ENCODE measurements at regions not wholly inside any gene's neighbourhood (a gene's known extent, or its start where the extent isn't known, plus 50 kb on each side); places are given as distances from the start of the nearest gene placed in this dataset.
"Not testable (repeated sequence)": the region's sequence is repeated elsewhere in the genome, so short reads cannot be mapped to it uniquely, and the experiment has no call there.

GRCh38 chr2:66017763-66018162 is 417.2 kb upstream of the MEIS1 start:
- no peak for DNase-seq

DNA sequence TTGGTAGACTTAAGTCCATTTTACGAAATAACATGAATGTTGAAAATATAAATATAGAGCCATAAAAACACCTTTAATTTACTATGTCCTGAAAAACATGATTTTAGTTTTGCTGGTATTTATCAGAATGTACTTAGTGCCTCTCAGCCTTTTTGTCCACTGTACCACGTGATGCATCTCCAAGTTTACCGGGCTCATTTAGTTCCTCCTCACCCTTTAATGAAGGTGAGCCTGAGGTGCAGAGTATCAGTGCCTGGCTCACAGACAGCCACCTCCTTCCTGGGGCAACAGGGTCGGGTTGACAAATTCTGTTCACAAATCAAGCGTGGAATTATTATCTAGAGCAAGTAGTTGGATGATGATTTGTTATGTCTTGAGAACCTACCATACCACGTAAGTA is 420.5 kb upstream of the MEIS1 start:
- no peak for DNase-seq

DNA sequence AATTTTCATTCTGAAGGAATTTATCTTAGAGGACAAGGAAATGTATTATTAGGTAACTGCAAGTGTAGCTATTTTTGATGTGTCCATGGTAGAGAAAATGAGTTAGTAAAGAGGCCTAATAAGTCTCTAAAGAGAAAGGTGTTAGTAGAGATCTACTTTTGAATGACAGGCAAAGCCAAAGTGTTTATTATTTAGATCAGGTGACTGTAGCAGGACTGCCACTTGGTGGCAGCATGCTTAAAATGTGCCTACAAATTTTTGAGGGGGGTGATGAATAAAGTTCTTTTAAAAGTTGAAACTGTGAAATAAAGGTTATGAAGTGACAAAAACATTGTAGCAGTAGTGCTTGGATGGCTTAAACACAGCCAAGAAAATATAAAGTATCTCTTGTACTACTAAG is 421.5 kb upstream of the MEIS1 start:
- DNase-seq: no peak

- DNase-seq: no peak
Observed at GRCh38 chr2:66003931-66004330, 431.0 kb upstream of the MEIS1 start.

GRCh38 chr2:66001538-66001937 is 433.4 kb upstream of the MEIS1 start:
- DNase-seq: no peak

- no peak for DNase-seq
Observed at GRCh38 chr2:66000901-66001300, 434.0 kb upstream of the MEIS1 start.

DNA sequence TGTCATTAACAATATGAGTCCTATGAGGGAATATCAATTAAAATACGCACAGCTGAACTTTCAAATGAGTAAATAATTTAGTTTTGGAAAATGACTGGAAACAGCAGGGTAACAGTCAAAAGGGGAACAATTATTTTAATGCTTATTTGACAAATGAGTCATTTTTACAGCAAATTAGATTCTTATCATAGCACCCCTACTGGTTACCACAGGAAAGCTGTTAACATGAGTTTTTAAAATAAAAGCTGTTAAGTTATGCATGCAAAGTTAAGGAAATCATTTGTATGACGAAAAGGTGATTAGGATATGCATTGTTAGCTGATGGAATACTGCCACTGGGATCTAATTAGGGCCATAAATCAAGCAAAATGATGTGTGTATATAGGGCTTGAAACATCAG is 435.1 kb upstream of the MEIS1 start:
- DNase-seq: no peak

DNA sequence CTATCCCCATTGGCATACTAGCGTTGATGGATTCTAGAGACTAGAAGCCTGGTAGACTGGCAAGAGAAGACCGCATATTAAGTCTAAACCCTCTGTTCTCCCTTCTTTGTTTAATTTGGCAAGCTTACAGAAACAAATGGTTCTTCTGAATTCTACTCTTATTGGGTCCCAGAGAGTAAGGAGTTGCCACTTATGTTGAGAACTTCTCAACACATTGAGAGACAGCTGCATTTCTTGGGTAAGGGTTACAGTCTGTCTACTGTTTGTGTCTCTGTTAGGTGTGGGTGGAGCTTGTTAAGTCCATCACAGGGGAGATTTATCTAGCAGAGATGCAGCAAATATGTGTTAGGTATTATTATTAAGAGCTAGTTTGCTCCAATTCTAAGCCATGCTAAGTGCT is 435.8 kb upstream of the MEIS1 start:
- no peak for DNase-seq

DNA sequence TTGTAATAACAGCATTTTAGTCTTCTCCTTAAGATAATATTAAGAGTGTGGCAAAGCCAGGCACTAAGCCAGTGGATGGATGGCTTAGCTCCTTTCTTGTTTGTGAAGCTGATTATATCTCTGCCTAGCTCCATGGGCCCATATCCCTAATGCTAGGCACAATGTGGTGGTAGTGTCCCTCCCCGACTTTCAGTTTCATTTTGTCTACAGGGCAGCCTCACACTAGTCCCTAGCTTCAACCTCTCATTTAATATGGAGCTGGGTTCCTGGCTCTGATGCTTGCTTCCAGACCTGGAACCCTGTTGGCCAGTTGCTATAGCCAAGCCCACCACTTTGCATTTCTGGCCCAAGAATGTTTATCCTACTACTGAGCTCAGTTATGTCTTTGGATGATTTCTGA is 437.0 kb upstream of the MEIS1 start:
- DNase-seq: no peak

DNA sequence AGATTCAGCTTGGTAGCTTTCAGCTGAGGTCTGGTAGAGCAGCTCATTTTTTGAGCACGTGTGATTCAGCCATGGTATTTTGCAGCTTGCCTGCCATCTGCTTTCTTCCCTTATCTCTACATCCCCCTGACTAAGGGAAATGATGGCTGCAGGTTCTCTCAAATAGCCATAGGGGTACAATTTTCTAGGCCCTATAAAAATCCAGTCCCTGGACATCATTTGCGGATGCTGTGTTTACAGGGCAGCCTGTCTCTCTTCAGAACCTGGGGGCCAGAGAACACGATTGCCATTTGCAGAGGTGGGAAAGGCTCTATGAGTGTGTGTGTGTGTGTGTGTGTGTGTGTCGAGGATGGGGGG is 442.7 kb upstream of the MEIS1 start:
- no peak for DNase-seq

DNA sequence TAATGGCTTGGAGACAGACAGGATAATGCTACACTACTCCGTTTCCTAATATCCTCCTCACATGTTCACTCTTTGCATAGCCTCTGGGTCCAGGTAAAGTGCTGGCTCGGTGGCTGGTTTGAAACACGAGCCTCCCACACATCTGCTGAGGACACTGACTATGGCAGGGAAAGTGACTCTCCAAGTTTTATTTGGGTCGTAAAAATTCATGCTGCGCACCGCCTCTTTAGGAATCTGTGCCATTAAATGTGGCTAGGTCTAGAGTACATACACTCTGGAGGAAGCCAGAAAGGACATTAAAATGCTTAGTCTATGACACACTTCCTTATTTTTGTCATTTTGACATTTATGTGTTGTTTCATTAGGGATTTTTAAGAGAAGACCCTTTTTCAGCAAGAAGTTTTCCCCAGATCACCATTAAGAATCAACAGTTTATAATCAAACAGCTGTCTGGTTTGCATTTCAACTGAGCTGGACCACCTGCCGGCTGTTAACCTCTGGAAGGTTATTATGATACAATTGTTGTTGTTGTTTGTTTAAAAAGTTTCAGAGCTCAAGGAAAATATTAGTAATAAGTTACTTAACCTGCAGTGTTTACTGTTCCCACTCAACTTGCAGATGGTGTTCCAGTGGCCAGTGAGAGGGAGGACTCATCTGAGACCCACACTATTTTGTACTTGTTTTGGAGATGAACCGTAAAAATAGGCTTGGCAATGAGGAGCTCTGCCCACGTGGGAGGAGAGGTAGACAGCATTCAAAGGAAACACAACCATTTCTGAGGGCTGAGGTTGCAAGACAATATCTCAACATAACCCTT is 443.3 kb upstream of the MEIS1 start:
- DNase-seq: no peak

GRCh38 chr2:65985986-65986385 is 448.9 kb upstream of the MEIS1 start:
- no peak for DNase-seq

DNA sequence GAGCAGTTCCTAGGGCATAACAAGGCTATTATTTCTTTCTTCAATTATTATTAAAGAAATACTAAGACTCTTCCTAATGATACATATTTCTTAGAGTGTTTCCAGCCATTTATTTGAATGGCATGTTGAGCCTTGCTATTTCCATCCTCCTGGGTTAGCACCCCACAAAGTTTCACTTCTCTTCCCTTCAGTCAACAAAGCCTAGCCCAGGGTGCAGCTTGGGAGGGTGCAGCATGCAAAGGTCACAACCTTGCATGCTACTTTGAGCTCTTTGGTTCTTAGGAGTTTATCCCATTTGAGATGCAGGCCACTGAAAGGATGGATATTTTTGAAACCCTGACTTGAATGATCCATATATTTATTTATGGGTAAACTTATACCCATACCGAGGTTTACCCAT is 454.4 kb upstream of the MEIS1 start:
- no peak for DNase-seq

DNA sequence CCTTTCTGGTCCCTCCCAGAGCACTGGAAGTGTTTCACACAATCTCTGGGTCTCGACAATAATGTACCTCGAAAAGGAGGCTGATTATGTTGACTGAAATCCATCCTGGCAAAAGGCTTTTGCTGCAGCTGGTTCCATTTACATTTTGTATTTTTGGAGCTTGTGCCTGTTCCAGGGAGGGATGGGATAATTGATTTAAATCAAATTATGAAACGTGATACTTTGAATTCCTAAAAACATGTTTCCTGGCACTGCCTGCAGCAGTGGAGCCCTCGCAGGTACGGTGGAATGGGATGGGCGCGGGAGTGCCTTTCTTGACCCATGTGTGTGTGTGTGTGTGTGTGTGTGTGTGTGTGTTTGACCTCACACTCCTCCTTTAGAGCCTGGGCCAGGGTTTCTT is 455.5 kb upstream of the MEIS1 start:
- DNase-seq: no peak

DNA sequence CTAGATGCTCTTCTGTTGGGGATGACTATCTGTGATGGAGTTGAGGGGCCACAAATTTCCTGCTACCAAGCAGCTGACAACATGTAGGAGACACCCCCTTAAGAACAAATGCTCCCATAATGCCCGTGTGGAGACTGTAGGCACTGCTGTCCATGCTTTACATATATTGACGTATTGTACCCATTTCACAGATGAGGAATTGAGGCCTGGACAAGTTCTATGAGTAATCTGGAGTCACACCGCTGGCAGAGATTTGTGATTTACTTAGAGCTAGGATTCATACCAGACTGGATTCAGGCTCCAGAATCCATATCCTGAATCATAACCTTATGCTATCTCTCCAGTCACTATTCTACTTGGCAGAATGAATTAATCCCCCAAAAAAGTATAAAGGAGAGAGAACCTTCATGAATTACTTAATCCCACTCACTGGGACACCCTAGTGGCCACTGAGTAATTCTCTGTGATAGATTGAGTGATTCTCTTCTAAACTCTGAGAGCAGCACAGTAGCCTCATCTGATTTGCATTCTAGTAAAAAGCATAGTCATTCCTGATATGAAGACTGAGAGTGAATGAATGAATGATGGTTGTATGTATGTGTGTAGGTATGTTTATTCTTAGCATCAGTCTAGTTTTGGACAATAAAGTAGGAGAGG is 460.7 kb upstream of the MEIS1 start:
- DNase-seq: no peak

- DNase-seq: no peak
Observed at GRCh38 chr2:65969161-65969560, 465.8 kb upstream of the MEIS1 start.

GRCh38 chr2:65963303-65963702 is 471.6 kb upstream of the MEIS1 start:
- not testable (repeated sequence) for DNase-seq

DNA sequence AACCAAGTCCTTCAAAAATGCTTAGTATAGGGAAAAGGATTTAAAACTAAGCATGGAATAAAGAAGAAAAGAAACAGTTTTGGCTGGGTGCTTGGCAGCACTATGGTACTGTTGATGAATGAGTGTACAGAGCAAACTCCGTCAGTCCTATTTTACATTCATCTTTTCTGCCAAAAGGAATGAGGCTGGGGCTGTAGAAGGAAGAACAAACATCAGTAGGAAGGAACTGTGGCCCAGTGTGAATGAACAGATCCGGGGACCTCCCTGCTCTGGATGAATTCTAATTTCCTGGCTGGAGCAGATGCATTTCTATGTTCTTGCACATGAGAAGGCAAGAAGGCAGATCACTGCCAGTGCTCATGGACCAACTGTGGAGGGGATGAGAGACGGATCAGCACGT is 474.0 kb upstream of the MEIS1 start:
- no peak for DNase-seq

DNA sequence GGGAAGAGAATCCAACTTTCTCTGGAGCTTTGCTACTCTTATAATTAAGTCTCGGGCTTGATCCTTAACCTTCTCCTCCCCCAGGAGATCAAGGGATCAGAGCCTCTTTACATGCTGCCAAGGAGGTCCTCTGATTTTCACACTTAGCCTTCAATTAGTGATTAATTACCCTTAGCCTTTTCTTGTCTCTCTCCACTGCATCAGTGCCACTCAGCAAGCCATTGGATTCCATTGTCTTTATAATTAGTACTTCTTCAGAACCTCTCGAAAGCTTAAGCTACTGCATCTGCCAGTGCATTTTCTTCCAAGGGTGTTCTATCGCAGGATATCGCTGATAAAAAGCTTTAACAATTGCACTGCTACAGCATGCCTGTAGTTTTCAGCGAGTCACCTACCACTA is 477.0 kb upstream of the MEIS1 start:
- no peak for DNase-seq

GRCh38 chr2:65957454-65957853 is 477.5 kb upstream of the MEIS1 start:
- no peak for DNase-seq

GRCh38 chr2:65955259-65955658 is 479.7 kb upstream of the MEIS1 start:
- DNase-seq: no peak

- DNase-seq: no peak
Observed at GRCh38 chr2:65952966-65953761, 481.8 kb upstream of the MEIS1 start.

GRCh38 chr2:65944213-65944612 is 490.7 kb upstream of the MEIS1 start:
- no peak for DNase-seq
